Right lobe of liver (tissue), 6 donors: ENCODE measurements at regions not wholly inside any gene's neighbourhood (a gene's known extent, or its start where the extent isn't known, plus 50 kb on each side); places are given as distances from the start of the nearest gene placed in this dataset.

Experiments used
- ATAC-seq, 4 donors: fragments of 200-7000 bp; cut with Tn5 transposase; one replicate each; pipeline ENCODE4 v1.9.1; 2020; ENCODE audit warnings: mild to moderate bottlenecking in 4 of 4, moderate library complexity in 4 of 4
- DNase-seq, 3 donors: peaks; one replicate each; pipeline ENCODE4 v3.0.0-alpha.2; 2020
- H3K27ac ChIP-seq, 3 donors: fragments of 200-600 bp; one replicate each; pipeline ENCODE4 v1.8.0; 2022
- H3K27me3 ChIP-seq, 2 donors: fragments of 200-600 bp; one replicate each; pipeline ENCODE4 v1.8.0; 2022
- H3K36me3 ChIP-seq, 4 donors: fragments of 200-600 bp; sonication (generic) in 1 of 4; one replicate each; pipeline versions ENCODE4 v1.5.1 to v1.8.0; 2017 to 2022; ENCODE audit warnings: control low read depth in 1 of 4
- H3K4me1 ChIP-seq, 4 donors: fragments of 200-600 bp; sonication (generic) in 1 of 4; one replicate each; pipeline versions ENCODE4 v1.5.1 to v1.8.0; 2017 to 2022; ENCODE audit warnings: control low read depth in 1 of 4
- H3K4me3 ChIP-seq, 3 donors: fragments of 200-600 bp; one replicate each; pipeline ENCODE4 v1.8.0; 2022
- H3K9me3 ChIP-seq, 4 donors: fragments of 200-600 bp; sonication (generic) in 1 of 4; one replicate each; pipeline versions ENCODE4 v1.5.1 to v1.8.0; 2017 to 2022; ENCODE audit warnings: control low read depth in 1 of 4
- POLR2A ChIP-seq: fragments of 450-650 bp; IDR thresholded peaks from one replicate; pipeline ENCODE4 v1.6.1; 2017; ENCODE audit warnings: antibody characterized with exemption, mild to moderate bottlenecking
- WGBS: methylation state at CpG from one replicate; pipeline ENCODE4 v1.1.6; 2018; ENCODE audit warnings: low coverage, low lambda C conversion rate; ENCODE audit not compliant: insufficient coverage; ENCODE audit errors: missing lambda C conversion rate; 5-methylcytosine and 5-hydroxymethylcytosine counted together
- intact Hi-C, 2 donors: fragments of 100-400 bp; cut with DNase I; formaldehyde crosslinking; loops; one replicate each; pipeline versions ENCODE4 v1.11.2 to v1.14.1; 2022
- TF ChIP-seq, protein P1 (sequence below), 4 donors: fragments of 200-600 bp in 3 of 4; fragments of 450-650 bp in 1 of 4; IDR thresholded peaks; one replicate each; pipeline versions ENCODE4 v1.5.1 to v1.8.0; 2016 to 2022; ENCODE audit warnings: antibody characterized with exemption in 4 of 4, mild to moderate bottlenecking in 2 of 4
- donor health status: DM: no; HTN: yes; CAD: no.
- donor health status: DM: no; HTN: no; CAD: no.
- donor health status: DM: no; HTN: no; CAD: no.
- donor health status: DM: no; HTN: yes; CAD: no.
- donor health status: DM: no; HTN: yes; CAD: no.

DNA sequence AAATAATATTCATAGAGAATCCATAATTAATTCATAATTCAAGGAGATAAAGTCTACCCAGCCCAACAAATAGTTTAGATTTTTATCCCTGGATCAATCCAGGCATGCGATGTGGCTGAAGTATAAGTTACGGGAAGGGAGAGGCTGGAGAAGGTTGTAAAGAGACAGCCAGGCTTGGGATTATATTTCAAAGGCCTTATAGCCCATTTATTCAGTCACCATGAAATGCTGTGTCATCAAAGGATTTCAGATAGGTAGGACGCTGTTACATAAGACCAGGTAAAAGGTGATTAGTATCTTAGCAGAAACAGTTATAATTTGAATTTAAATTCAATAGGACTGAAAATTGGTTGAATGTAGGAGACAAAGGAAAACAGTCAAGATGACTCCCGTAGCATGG is 73.0 kb upstream of the NFKB1 start:
- Histone ChIP-seq H3K27ac (peak overlapping the region in 2 of 3 donors; percentile 43 to 70), H3K27me3 (no peaks in the 10 kb centered on the region), H3K4me1 (peaks cover 0 to 27% (median 8%) of the 10 kb centered on the region in 4 donors), H3K36me3 (no peaks in the 10 kb centered on the region), H3K9me3 (no peaks in the 10 kb centered on the region), H3K4me3 (no peak overlapping the region)
- 72% methylated on average over 4 of the region's 4 CpGs for WGBS
- ATAC-seq (no peak), DNase-seq (no peak)
- intact Hi-C loops = loop anchor here in 1 of 2 donors (10.0 kb wide), 1 partner anchor 83 kb away; the partner anchor contains the start of gene SLC39A8
- TF ChIP-seq, protein P1, sequence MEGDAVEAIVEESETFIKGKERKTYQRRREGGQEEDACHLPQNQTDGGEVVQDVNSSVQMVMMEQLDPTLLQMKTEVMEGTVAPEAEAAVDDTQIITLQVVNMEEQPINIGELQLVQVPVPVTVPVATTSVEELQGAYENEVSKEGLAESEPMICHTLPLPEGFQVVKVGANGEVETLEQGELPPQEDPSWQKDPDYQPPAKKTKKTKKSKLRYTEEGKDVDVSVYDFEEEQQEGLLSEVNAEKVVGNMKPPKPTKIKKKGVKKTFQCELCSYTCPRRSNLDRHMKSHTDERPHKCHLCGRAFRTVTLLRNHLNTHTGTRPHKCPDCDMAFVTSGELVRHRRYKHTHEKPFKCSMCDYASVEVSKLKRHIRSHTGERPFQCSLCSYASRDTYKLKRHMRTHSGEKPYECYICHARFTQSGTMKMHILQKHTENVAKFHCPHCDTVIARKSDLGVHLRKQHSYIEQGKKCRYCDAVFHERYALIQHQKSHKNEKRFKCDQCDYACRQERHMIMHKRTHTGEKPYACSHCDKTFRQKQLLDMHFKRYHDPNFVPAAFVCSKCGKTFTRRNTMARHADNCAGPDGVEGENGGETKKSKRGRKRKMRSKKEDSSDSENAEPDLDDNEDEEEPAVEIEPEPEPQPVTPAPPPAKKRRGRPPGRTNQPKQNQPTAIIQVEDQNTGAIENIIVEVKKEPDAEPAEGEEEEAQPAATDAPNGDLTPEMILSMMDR (IDR thresholded peaks at IDR 0.05) = no peak
- TF ChIP-seq POLR2A = no peak

DNA sequence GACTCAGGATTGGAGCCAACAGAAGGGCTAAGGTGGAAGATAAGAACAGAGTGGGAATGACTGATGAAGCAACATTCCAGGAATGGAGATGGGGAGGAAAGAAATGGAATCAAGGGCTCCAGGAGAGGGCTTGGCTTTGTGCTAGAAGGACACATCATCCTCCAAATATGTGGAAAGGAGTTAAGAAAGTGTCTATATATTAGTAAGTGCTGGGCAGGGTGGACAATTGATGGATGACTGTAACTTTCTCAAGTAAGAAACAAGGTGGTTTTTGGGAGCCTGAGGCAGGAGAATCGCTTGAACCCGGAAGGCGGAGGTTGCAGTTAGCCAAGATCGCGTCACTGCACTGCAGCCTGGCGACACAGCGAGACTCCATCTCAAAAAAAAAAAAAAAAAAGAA is 71.6 kb upstream of the NFKB1 start:
- intact Hi-C loops = loop anchor here in 1 of 2 donors (10.0 kb wide), 1 partner anchor 85 kb away; the partner anchor contains the start of gene SLC39A8
- no peaks in the 10 kb centered on the region for H3K36me3 ChIP-seq
- WGBS = 92% methylated on average over 7 of the region's 7 CpGs
- no peak for DNase-seq
- H3K4me3 ChIP-seq = no peak overlapping the region
- ATAC-seq = no peak
- peaks cover 0 to 21% (median 5%) of the 10 kb centered on the region in 4 donors for H3K4me1 ChIP-seq
- TF ChIP-seq, protein P1 (IDR thresholded peaks at IDR 0.05) = no peak
- TF ChIP-seq POLR2A = no peak
- H3K9me3 ChIP-seq = no peaks in the 10 kb centered on the region
- no peaks in the 10 kb centered on the region for H3K27me3 ChIP-seq
- H3K27ac ChIP-seq = no peak overlapping the region

DNA sequence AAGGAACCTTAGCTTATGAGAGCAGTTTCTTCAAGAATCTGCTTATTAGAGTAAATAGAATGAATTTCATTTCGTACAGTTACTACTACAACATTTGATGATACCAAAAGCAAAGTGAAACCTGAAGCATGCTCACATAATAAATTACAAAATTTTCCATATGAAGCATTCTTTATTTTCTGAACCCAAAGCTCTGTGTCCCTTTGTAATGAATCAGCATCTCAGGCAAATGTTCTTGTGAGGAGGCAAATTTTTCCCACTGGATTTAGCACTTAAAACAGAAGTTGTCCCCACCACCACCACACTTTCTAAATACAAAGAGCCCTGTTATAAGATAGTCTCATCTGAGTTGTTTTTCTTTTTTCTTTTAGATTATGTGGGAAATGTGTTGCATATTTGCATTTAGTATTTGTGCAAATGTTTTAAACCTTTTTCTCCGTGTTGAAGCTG is 70.7 kb upstream of the NFKB1 start:
- no peak for DNase-seq
- TF ChIP-seq POLR2A = no peak
- TF ChIP-seq, protein P1 (IDR thresholded peaks at IDR 0.05) = no peak
- no peaks in the 10 kb centered on the region for H3K27me3 ChIP-seq
- WGBS = 7% methylated on average over 2 of the region's 2 CpGs
- intact Hi-C loops = no loop called here
- no peaks in the 10 kb centered on the region for H3K9me3 ChIP-seq
- H3K36me3 ChIP-seq = no peaks in the 10 kb centered on the region
- H3K4me1 ChIP-seq = peaks cover 0 to 21% (median 5%) of the 10 kb centered on the region in 4 donors
- peak in 1 of 4 donors; percentile 6 for ATAC-seq
- H3K27ac ChIP-seq = peak overlapping the region; percentile 67 to 88 (median 68)
- peak overlapping the region; percentile 47 to 66 (median 63) for H3K4me3 ChIP-seq

DNA sequence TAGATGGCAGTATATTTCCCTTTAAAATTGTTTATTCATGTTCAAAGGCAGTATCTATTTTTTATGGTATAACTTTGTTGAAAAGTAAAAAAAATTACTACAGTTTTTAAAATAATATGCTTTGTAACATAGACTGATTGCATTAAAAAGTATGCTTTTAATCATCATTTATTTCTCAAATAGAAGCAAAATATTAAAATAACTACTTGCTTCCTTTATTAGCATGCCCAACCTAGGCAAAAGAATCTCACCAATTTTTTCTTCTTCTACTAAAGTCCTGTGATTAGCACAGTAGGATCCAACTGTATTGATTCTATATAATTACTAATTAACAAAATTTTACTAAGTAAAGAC is 69.6 kb upstream of the NFKB1 start:
- Histone ChIP-seq H3K27me3 (no peaks in the 10 kb centered on the region), H3K27ac (peak overlapping the region in 2 of 3 donors; percentile 67 to 68), H3K4me1 (peaks cover 0 to 20% (median 4%) of the 10 kb centered on the region in 4 donors), H3K4me3 (peak overlapping the region; percentile 47 to 66 (median 63)), H3K36me3 (no peaks in the 10 kb centered on the region), H3K9me3 (no peaks in the 10 kb centered on the region)
- intact Hi-C loops = no loop called here
- DNase-seq = no peak
- TF ChIP-seq, protein P1 (IDR thresholded peaks at IDR 0.05) = peak in 1 of 4 donors; percentile 0
- TF ChIP-seq POLR2A = no peak
- ATAC-seq = no peak

DNA sequence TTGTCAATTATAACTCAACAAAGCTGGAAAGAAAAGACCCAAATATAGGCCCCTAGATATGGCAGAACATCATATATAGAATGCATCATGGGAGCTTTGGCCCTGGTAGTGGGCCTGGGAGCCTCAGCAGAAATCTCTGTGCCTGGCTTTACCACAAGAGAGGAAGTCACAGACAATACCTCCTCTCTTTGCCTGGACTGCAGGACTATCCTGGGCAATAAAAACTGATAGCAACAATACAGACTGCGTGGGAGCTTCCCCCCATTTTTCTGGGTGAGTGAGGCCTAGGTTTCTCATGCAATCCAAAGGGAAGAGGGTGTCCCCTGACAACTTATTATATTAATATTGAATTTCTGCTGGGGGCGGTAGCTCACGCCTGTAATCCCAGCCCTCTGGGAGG is 64.0 kb upstream of the NFKB1 start:
- WGBS = 13% methylated on average over 1 of the region's 3 CpGs

More for the DNA sequence above, 64.0 kb upstream of the NFKB1 start:
- TF ChIP-seq POLR2A = no peak
- TF ChIP-seq, protein P1 (IDR thresholded peaks at IDR 0.05) = no peak
- DNase-seq (no peak), ATAC-seq (no peak)
- Histone ChIP-seq H3K4me1 (peaks cover 0 to 21% (median 3%) of the 10 kb centered on the region in 4 donors), H3K36me3 (no peaks in the 10 kb centered on the region), H3K27me3 (no peaks in the 10 kb centered on the region), H3K4me3 (no peak overlapping the region), H3K27ac (no peak overlapping the region), H3K9me3 (no peaks in the 10 kb centered on the region)
- intact Hi-C loops = no loop called here
